Parathyroid adenoma (tissue), 2 donors: ENCODE measurements at regions not wholly inside any gene's neighbourhood (a gene's known extent, or its start where the extent isn't known, plus 50 kb on each side); places are given as distances from the start of the nearest gene placed in this dataset.

Experiments
- H2AFZ ChIP-seq: fragments of 300-600 bp; sonication (generic); one replicate; pipeline ENCODE4 v1.7.0; 2017; ENCODE audit warnings: antibody characterized with exemption, mild to moderate bottlenecking
- H3K27ac ChIP-seq: fragments of 300-600 bp; sonication (generic); one replicate; pipeline ENCODE4 v1.7.0; 2017
- H3K27me3 ChIP-seq: fragments of 300-600 bp; sonication (generic); one replicate; pipeline ENCODE4 v1.7.0; 2017; ENCODE audit warnings: low read length; ENCODE audit not compliant: control insufficient read depth, insufficient read depth
- H3K36me3 ChIP-seq: fragments of 300-600 bp; sonication (generic); one replicate; pipeline ENCODE4 v1.7.0; 2017; ENCODE audit warnings: low read length; ENCODE audit not compliant: control insufficient read depth, insufficient read depth
- H3K4me1 ChIP-seq: fragments of 300-600 bp; sonication (generic); one replicate; pipeline ENCODE4 v1.7.0; 2017; ENCODE audit warnings: control low read depth
- H3K4me2 ChIP-seq: fragments of 300-600 bp; sonication (generic); one replicate; pipeline ENCODE4 v1.7.0; 2017; ENCODE audit warnings: low read length
- H3K4me3 ChIP-seq: fragments of 300-600 bp; sonication (generic); one replicate; pipeline ENCODE4 v1.7.0; 2017; ENCODE audit warnings: low read depth, low read length
- H3K79me2 ChIP-seq: fragments of 300-600 bp; sonication (generic); one replicate; pipeline ENCODE4 v1.7.0; 2017; ENCODE audit warnings: control low read depth
- H3K9ac ChIP-seq: fragments of 300-600 bp; sonication (generic); one replicate; pipeline ENCODE4 v1.7.0; 2017; ENCODE audit warnings: mild to moderate bottlenecking
- H3K9me3 ChIP-seq: fragments of 300-600 bp; sonication (generic); one replicate; pipeline ENCODE4 v1.7.0; 2017; ENCODE audit warnings: low read length; ENCODE audit not compliant: control insufficient read depth
- TF ChIP-seq, protein P1 (sequence below): fragments of 300-600 bp; sonication (generic); IDR thresholded peaks from one replicate; pipeline ENCODE4 v1.7.0; 2017; ENCODE audit warnings: antibody characterized with exemption, mild to moderate bottlenecking
- donor health status: primary hyperparathyroidism.

DNA sequence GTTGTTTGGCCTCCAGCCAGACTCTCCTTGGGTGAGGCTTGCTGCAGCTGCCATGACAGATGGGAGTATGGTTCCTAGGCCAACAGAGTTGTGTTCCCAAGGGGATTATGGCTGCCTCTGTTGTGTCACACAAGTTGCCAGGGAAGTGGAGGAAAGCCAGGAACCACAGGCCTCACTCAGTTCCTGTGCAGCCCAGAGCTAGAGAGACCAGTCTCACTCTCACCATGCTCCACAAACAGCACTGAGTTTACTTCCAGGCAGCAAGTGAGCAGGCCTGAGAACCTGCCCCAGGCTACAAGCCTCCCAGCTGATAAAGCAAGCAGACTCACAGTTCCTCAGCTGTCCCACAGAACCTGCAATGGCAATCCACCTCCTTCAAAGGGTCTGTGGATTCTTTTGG is 273.6 kb upstream of the TAS2R1 start:
- H3K27ac ChIP-seq: no peak overlapping the region
- H3K79me2 ChIP-seq: no peaks in the 10 kb centered on the region
- H3K9ac ChIP-seq: no peak overlapping the region
- TF ChIP-seq, protein P1, sequence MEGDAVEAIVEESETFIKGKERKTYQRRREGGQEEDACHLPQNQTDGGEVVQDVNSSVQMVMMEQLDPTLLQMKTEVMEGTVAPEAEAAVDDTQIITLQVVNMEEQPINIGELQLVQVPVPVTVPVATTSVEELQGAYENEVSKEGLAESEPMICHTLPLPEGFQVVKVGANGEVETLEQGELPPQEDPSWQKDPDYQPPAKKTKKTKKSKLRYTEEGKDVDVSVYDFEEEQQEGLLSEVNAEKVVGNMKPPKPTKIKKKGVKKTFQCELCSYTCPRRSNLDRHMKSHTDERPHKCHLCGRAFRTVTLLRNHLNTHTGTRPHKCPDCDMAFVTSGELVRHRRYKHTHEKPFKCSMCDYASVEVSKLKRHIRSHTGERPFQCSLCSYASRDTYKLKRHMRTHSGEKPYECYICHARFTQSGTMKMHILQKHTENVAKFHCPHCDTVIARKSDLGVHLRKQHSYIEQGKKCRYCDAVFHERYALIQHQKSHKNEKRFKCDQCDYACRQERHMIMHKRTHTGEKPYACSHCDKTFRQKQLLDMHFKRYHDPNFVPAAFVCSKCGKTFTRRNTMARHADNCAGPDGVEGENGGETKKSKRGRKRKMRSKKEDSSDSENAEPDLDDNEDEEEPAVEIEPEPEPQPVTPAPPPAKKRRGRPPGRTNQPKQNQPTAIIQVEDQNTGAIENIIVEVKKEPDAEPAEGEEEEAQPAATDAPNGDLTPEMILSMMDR: no peak
- H3K9me3 ChIP-seq: no peaks in the 10 kb centered on the region
- H2AFZ ChIP-seq: no peak overlapping the region
- no peak overlapping the region for H3K4me3 ChIP-seq
- H3K27me3 ChIP-seq: no peaks in the 10 kb centered on the region
- peaks cover 5% of the 10 kb centered on the region for H3K4me1 ChIP-seq
- no peaks in the 10 kb centered on the region for H3K36me3 ChIP-seq
- no peak overlapping the region for H3K4me2 ChIP-seq

DNA sequence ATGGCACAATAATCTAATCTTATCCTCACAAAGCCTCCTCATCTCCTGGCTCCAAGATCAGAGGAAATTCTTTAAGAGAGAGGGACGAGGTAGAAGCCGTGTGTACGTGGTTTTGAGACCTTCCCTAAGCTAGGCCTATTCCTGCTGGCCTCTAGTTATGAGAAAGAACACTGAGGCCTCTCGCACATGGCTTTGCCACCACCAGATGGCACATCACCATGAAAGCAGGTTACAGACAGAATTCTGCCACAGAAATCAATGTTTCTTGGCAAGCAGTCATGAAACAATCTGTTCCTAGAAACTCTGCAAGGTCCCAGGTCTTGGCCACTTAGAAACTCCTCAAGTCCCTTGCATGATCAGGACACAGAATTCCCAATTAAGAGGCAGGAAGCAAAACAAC is 268.2 kb upstream of the TAS2R1 start:
- peaks cover 10% of the 10 kb centered on the region for H3K4me1 ChIP-seq
- H3K79me2 ChIP-seq: no peaks in the 10 kb centered on the region
- H3K36me3 ChIP-seq: no peaks in the 10 kb centered on the region
- H3K4me3 ChIP-seq: no peak overlapping the region
- TF ChIP-seq, protein P1: peak; percentile 50
- H3K9me3 ChIP-seq: no peaks in the 10 kb centered on the region
- no peak overlapping the region for H3K27ac ChIP-seq
- H3K4me2 ChIP-seq: no peak overlapping the region
- peak overlapping the region; percentile 64 for H2AFZ ChIP-seq
- no peak overlapping the region for H3K9ac ChIP-seq
- no peaks in the 10 kb centered on the region for H3K27me3 ChIP-seq

DNA sequence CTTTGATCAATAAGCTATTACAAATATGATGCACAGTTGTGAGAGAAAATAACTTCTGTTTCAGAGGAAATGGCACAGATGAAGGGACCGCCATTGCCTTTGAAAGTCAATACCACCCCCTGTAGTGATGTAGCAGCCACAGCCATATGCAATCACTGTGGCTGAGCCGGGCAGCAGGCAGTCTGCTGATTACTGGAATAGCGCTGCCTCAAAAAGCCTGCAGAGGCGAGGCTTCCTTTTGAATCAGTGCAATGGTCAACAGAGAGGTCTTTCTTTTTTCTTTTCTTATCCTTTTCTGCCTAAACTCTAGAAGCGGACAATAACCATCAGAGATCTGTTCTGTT is 265.1 kb upstream of the TAS2R1 start:
- TF ChIP-seq, protein P1: no peak
- Histone ChIP-seq H3K79me2 (no peaks in the 10 kb centered on the region), H3K27ac (no peak overlapping the region), H3K27me3 (no peaks in the 10 kb centered on the region), H3K4me3 (no peak overlapping the region), H3K4me2 (no peak overlapping the region), H2AFZ (no peak overlapping the region), H3K4me1 (peaks cover 14% of the 10 kb centered on the region), H3K9ac (no peak overlapping the region), H3K9me3 (no peaks in the 10 kb centered on the region), H3K36me3 (no peaks in the 10 kb centered on the region)

DNA sequence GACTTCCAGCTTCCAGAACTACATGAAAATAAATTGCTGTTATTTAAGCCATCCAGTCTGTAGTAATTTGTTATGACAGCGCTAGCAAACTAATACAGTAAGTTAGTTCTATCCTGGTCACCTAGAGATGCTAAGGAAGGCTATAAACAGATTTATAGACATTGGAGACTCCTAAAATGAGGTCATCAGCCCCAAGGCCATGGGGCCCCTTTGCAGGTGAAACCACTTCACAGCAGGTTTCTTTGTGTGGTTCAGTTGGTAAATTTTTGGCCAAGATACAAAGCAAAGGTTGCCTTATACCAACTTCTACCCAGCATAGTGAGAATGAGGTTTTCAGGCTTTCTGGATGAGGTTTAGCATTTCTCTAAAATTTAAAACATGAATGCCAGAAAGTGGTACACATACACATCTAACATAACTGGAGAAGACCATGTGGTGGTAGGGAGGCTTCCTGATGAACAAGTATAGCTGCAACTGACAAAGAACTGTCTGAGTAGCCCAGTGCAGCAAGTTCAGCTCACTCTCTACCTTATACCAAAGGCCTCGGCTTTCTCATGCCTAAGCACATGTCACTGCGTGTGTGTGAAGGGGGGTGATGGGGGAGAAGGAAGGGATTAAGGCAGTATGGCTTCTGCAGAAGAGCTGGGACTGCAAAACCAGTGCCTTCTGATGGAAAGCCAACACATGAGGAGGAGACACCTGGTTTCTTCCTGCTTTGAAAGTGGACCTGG is 264.6 kb upstream of the TAS2R1 start:
- H3K4me3 ChIP-seq: no peak overlapping the region
- H3K9ac ChIP-seq: no peak overlapping the region
- peaks cover 10% of the 10 kb centered on the region for H3K4me1 ChIP-seq
- H3K27ac ChIP-seq: no peak overlapping the region
- H3K36me3 ChIP-seq: no peaks in the 10 kb centered on the region
- H3K9me3 ChIP-seq: no peaks in the 10 kb centered on the region
- no peak overlapping the region for H3K4me2 ChIP-seq
- no peaks in the 10 kb centered on the region for H3K27me3 ChIP-seq
- H2AFZ ChIP-seq: no peak overlapping the region
- TF ChIP-seq, protein P1: no peak
- no peaks in the 10 kb centered on the region for H3K79me2 ChIP-seq

DNA sequence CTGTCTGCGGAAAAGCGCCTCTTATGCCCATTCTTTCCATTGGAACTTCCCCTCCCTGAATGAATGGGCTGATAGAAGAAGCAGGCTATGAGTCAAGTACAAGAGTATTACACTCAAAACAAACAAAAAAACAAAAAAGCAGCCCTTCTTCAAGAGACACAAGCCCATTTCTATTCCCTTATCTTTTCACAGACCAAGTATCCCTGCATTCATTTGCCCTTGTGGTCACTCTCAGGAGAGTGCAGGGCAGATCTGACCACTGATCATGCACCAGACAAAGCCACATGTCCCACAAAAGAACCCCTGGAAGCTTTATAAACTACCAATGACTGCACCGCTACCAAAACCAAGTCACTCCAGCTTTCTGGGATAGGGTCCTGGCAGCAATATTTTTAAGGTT is 262.5 kb upstream of the TAS2R1 start:
- Histone ChIP-seq H3K4me1 (peaks cover 3% of the 10 kb centered on the region), H3K4me3 (no peak overlapping the region), H3K36me3 (no peaks in the 10 kb centered on the region), H3K4me2 (no peak overlapping the region), H2AFZ (no peak overlapping the region), H3K9me3 (no peaks in the 10 kb centered on the region), H3K9ac (no peak overlapping the region), H3K27ac (no peak overlapping the region), H3K79me2 (no peaks in the 10 kb centered on the region), H3K27me3 (no peaks in the 10 kb centered on the region)
- TF ChIP-seq, protein P1: no peak
